ENCODE measurements at regions not wholly inside any gene's neighbourhood (a gene's known extent, or its start where the extent isn't known, plus 50 kb on each side); places are given as distances from the start of the nearest gene placed in this dataset.
A peak's percentile ranks its signal among the peaks of the same experiment; 100 is the strongest.

DNA sequence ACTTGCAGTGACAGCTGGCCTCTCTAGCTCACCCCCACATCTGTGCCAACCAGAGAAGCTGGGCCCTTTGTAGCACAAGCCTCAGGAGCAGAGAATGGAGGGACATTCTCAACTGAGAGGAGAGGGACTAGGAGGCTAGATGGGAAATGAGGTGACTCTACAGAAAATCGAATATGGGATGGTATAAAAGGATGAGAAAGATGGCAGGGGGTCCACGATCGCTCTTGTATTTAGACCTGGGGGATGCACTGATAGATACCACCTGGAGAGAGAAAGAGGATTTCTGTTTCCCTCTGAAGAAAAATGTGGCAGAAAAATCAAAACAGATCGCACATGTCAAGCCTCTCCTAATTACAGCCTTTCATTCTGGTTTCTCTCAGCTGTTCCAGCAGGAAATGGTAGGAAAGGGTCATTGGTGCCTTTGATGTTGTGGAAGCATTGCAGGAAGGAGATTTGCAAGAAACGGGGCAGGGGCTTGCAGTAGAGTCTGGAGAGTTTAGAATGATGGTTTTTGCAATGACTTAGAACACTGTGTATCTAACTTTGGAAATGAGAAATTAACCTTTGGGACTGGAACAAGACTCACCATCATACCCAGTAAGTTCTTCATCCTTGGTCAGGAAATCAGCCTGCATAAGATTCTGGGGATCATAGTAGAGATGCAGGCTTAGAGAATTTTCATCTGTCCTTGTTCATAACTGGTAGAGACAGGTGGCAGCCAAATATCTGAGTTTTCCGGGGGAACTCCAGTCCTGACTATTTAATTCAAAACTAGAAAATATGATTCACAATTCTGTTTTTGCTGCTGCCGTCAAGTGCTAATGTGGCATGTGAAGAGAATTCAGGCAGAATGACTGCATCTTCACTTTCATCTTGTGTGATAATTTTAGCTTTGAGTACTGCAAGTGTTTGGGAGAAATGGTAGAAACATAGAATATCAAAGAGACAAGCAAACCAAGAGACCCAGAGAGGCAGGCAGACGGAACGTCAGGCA, 98.8 kb downstream of the DAD1 start:
- Histone ChIP-seq H3K4me1 (ENCODE audit: control insufficient read depth, insufficient read depth, low read length) (peaks cover 87% of the 10 kb centered on the region), H3K4me3 (peak overlapping the region; percentile 53), H3K9me3 (replicated peaks; ENCODE audit: control insufficient read depth, insufficient read depth, low read length) (no peaks in the 10 kb centered on the region), H3K9ac (ENCODE audit: control insufficient read depth, insufficient read depth, low read length) (peak overlapping the region; percentile 87), H3K27ac (ENCODE audit: control insufficient read depth, insufficient read depth) (peak overlapping the region; percentile 98), H4K20me1 (ENCODE audit: control insufficient read depth, insufficient read depth) (no peaks in the 10 kb centered on the region), H3K4me2 (ENCODE audit: control insufficient read depth, insufficient read depth) (peak overlapping the region; percentile 65), H3K79me2 (ENCODE audit: control insufficient read depth, insufficient read depth, low read length) (peaks cover 66% of the 10 kb centered on the region), H3K36me3 (ENCODE audit: control insufficient read depth in 2 of 2, insufficient read depth in 2 of 2, low read length in 1 of 2) (no peaks in the 10 kb centered on the region), H3K27me3 (replicated peaks in 1 of 2; ENCODE audit: control insufficient read depth in 2 of 2, insufficient read depth in 2 of 2, low read length in 1 of 2) (no peaks in the 10 kb centered on the region), H2AFZ (ENCODE audit: control insufficient read depth, low read depth, low read length) (no peak overlapping the region)
- WGBS (ENCODE audit: insufficient coverage, insufficient replicate concordance, low lambda C conversion rate, missing lambda C conversion rate) = 14% methylated on average over 9 of the region's 9 CpGs
- no peak for DNase-seq (ENCODE audit: low read depth, low spot score)
- ChIA-PET SMC1A (ENCODE audit: uncharacterized antibody, unreplicated experiment) (interaction anchor here (1.1 to 19.9 kb wide), 13 partner anchors 7 to 105 kb away, joined by 3 to 357 read pairs (median 11); no protein-coding TSS in a partner anchor), CTCF (interaction anchor here (1.0 to 12.6 kb wide), 15 partner anchors 14 to 170 kb away, joined by 3 to 171 read pairs (median 7); no protein-coding TSS in a partner anchor), RAD21 (ENCODE audit: unreplicated experiment) (interaction anchor here (0.9 to 27.9 kb wide), 22 partner anchors 9 to 177 kb away, joined by 3 to 797 read pairs (median 10); no protein-coding TSS in a partner anchor), POLR2A (interaction anchor here (0.6 to 35.4 kb wide), 13 partner anchors 3 to 365 kb away, joined by 3 to 875 read pairs (median 4); no protein-coding TSS in a partner anchor)
- no peak for FAIRE-seq
- peak; percentile 14 for ATAC-seq
- intact Hi-C loops (cut with micrococcal nuclease; ENCODE audit: unreplicated experiment) = loop anchor here (1.0 to 10.0 kb wide), 4 partner anchors 47 to 425 kb away; partner anchors contain the start of gene RBM23
- TSS peak; percentile 83 for BruUV-seq (replicated peaks)
- in situ Hi-C loops (cut with MboI) = no loop called here
- TF ChIP-seq ETV6 (conservative IDR thresholded peaks at IDR 0.05 in 1 of 2, IDR thresholded peaks at IDR 0.05 in 1 of 2; ENCODE audit: borderline replicate concordance in 1 of 2, low read depth in 1 of 2) (no peak; a peak in 1 of 4 replicates), HCFC1 (IDR thresholded peaks at IDR 0.05; ENCODE audit: low read length) (no peak), SRF (IDR thresholded peaks at IDR 0.05; ENCODE audit: low read depth in 2 of 2, low read length in 2 of 2) (no peak; a peak in 1 of 4 replicates), MTA2 (IDR thresholded peaks at IDR 0.05; ENCODE audit: low read depth) (no peak; the same call in 1 of the 2 replicates), CHD4 (IDR thresholded peaks at IDR 0.05) (no peak), NRF1 (conservative IDR thresholded peaks at IDR 0.05; ENCODE audit: low read depth, low read length) (no peak), ZZZ3 (IDR thresholded peaks at IDR 0.05; ENCODE audit: control insufficient read depth, insufficient read length, low read depth) (no peak), YY1 (IDR thresholded peaks at IDR 0.05; ENCODE audit: low read depth, low read length) (peak; percentile 54; the same call in 1 of the 2 replicates), SMAD1 (IDR thresholded peaks at IDR 0.05; ENCODE audit: low read depth, partially characterized antibody) (no peak), ESRRA (IDR thresholded peaks at IDR 0.05; ENCODE audit: low read length) (no peak), NR2C2 (IDR thresholded peaks at IDR 0.05; ENCODE audit: borderline replicate concordance, control insufficient read depth, insufficient read length, low read depth) (no peak)
- TF ChIP-seq, protein P1, sequence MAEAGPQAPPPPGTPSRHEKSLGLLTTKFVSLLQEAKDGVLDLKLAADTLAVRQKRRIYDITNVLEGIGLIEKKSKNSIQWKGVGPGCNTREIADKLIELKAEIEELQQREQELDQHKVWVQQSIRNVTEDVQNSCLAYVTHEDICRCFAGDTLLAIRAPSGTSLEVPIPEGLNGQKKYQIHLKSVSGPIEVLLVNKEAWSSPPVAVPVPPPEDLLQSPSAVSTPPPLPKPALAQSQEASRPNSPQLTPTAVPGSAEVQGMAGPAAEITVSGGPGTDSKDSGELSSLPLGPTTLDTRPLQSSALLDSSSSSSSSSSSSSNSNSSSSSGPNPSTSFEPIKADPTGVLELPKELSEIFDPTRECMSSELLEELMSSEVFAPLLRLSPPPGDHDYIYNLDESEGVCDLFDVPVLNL (IDR thresholded peaks at IDR 0.05; ENCODE audit: low read depth, low read length) = no peak
- TF ChIP-seq, protein P2, sequence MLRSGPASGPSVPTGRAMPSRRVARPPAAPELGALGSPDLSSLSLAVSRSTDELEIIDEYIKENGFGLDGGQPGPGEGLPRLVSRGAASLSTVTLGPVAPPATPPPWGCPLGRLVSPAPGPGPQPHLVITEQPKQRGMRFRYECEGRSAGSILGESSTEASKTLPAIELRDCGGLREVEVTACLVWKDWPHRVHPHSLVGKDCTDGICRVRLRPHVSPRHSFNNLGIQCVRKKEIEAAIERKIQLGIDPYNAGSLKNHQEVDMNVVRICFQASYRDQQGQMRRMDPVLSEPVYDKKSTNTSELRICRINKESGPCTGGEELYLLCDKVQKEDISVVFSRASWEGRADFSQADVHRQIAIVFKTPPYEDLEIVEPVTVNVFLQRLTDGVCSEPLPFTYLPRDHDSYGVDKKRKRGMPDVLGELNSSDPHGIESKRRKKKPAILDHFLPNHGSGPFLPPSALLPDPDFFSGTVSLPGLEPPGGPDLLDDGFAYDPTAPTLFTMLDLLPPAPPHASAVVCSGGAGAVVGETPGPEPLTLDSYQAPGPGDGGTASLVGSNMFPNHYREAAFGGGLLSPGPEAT (IDR thresholded peaks at IDR 0.05; ENCODE audit: low read depth) = no peak
- TF ChIP-seq, protein P3, sequence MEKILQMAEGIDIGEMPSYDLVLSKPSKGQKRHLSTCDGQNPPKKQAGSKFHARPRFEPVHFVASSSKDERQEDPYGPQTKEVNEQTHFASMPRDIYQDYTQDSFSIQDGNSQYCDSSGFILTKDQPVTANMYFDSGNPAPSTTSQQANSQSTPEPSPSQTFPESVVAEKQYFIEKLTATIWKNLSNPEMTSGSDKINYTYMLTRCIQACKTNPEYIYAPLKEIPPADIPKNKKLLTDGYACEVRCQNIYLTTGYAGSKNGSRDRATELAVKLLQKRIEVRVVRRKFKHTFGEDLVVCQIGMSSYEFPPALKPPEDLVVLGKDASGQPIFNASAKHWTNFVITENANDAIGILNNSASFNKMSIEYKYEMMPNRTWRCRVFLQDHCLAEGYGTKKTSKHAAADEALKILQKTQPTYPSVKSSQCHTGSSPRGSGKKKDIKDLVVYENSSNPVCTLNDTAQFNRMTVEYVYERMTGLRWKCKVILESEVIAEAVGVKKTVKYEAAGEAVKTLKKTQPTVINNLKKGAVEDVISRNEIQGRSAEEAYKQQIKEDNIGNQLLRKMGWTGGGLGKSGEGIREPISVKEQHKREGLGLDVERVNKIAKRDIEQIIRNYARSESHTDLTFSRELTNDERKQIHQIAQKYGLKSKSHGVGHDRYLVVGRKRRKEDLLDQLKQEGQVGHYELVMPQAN (conservative IDR thresholded peaks at IDR 0.05) = no peak
- TF ChIP-seq, protein P4, sequence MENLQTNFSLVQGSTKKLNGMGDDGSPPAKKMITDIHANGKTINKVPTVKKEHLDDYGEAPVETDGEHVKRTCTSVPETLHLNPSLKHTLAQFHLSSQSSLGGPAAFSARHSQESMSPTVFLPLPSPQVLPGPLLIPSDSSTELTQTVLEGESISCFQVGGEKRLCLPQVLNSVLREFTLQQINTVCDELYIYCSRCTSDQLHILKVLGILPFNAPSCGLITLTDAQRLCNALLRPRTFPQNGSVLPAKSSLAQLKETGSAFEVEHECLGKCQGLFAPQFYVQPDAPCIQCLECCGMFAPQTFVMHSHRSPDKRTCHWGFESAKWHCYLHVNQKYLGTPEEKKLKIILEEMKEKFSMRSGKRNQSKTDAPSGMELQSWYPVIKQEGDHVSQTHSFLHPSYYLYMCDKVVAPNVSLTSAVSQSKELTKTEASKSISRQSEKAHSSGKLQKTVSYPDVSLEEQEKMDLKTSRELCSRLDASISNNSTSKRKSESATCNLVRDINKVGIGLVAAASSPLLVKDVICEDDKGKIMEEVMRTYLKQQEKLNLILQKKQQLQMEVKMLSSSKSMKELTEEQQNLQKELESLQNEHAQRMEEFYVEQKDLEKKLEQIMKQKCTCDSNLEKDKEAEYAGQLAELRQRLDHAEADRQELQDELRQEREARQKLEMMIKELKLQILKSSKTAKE (IDR thresholded peaks at IDR 0.05; ENCODE audit: low read depth, poor library complexity, severe bottlenecking) = no peak
